Fibroblast of mammary gland (primary cell): ENCODE measurements at regions not wholly inside any gene's neighbourhood (a gene's known extent, or its start where the extent isn't known, plus 50 kb on each side); places are given as distances from the start of the nearest gene placed in this dataset.
A peak's percentile ranks its signal among the peaks of the same experiment; 100 is the strongest.
"Not testable (repeated sequence)": the region's sequence is repeated elsewhere in the genome, so short reads cannot be mapped to it uniquely, and the experiment has no call there.

ENCODE experiments used
- DNase-seq: peaks from one replicate; pipeline ENCODE4 v3.0.0-alpha.2; 2010; ENCODE audit warnings: low read depth
- H3K4me3 ChIP-seq: 2 replicates; pipeline ENCODE4 v1.5.1; 2011; ENCODE audit warnings: low read depth, mild to moderate bottlenecking, low read length, moderate library complexity; ENCODE audit not compliant: control insufficient read depth
- TF ChIP-seq, protein P1 (sequence below): conservative IDR thresholded peaks from 2 replicates; pipeline ENCODE4 v1.5.1; 2011; ENCODE audit warnings: low read depth, low read length, inconsistent platforms; ENCODE audit not compliant: control insufficient read depth, insufficient read depth

DNA sequence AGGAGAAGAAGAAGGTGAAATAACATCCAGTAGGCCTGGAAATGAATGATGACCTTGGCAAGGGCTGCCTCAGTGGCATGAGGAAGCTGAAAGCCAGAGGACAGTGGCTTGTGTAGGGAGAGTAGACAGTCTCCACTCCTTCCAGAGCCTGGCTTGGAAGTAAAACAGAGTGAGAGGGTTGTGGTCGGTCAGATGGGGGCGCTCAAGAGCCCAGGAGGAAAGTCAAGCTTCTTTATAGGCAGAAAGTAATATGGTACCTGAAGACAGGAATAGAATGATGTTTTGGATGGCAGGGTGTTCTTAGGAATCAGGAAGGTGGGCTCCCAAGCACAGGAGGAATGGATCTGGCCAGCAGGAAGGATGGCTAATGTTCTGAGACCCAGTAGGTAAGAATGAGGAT lies 75.1 kb upstream of the TSC22D1 start:
- no peak for DNase-seq
- H3K4me3 ChIP-seq: no peak overlapping the region
- TF ChIP-seq, protein P1, sequence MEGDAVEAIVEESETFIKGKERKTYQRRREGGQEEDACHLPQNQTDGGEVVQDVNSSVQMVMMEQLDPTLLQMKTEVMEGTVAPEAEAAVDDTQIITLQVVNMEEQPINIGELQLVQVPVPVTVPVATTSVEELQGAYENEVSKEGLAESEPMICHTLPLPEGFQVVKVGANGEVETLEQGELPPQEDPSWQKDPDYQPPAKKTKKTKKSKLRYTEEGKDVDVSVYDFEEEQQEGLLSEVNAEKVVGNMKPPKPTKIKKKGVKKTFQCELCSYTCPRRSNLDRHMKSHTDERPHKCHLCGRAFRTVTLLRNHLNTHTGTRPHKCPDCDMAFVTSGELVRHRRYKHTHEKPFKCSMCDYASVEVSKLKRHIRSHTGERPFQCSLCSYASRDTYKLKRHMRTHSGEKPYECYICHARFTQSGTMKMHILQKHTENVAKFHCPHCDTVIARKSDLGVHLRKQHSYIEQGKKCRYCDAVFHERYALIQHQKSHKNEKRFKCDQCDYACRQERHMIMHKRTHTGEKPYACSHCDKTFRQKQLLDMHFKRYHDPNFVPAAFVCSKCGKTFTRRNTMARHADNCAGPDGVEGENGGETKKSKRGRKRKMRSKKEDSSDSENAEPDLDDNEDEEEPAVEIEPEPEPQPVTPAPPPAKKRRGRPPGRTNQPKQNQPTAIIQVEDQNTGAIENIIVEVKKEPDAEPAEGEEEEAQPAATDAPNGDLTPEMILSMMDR: no peak

DNA sequence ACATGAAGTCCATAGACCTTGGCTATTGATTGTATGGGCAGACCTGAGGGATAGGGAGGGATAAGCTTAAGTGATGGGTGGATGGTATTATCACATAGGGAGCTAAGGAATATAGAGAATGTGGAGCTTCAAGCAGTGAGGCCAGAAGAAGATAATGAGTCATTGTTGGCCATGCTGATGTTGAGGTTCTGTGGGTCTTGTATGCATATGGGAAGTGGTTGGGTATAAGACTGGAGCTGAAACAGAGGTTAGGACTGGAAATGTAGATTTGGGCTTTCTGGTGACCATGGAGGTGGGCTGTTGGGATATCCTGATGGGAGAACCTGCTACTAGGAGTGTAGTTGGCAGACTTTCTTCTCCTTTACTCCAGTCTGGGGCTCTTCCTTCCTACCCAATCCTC lies 73.7 kb upstream of the TSC22D1 start:
- TF ChIP-seq, protein P1: no peak
- no peak for DNase-seq
- H3K4me3 ChIP-seq: no peak overlapping the region

DNA sequence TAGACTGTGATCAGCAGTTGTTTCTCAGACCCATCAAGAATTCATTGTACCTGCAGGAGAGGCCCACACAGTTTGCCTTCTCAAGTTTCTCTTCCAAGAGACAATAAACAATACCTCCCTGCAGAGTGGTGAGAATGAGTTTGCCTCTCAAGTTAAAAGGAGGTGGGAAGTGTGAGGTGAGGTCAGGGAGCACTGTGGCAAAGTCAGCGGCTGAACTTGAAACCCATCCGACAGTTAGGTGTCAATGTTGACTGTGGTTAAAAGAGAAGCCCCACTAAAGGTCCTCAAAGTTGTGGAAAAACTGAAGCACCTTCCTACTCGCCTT lies 72.9 kb upstream of the TSC22D1 start:
- DNase-seq: no peak
- TF ChIP-seq, protein P1: no peak
- no peak overlapping the region for H3K4me3 ChIP-seq

DNA sequence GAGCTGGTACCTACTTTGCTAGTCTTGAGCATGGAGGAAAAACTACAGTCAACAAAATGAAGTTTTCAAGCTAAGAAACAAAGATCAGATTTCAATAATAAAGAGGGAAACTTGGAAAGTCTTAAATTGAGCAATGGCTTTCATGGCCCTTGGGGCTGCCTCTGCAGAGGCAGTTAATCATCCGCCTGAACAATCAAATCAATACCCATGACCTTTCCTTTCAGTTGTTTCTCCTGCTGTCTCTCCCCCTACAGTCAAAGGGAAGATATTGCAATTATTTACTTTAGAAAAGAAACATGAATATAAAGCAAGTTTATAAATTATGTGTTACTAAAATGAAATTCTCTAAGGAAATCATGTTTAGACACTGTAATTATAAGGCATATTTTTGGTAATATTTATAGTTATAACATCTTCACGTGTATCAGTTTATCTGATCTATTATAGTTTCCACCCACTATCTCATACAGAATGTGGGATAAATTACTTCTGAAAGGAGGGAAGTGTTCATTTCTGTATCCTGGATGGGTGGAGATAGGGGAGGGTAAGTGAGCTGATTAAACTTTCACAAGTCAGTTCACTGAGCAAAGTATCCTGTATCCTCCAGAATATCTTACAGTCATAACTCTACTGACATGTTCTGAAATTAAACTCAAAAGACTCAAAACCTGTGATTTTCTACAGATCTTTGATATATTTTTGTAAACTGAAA lies 72.4 kb upstream of the TSC22D1 start:
- no peak overlapping the region for H3K4me3 ChIP-seq
- peak; percentile 56 for DNase-seq
- TF ChIP-seq, protein P1: peak; percentile 52

DNA sequence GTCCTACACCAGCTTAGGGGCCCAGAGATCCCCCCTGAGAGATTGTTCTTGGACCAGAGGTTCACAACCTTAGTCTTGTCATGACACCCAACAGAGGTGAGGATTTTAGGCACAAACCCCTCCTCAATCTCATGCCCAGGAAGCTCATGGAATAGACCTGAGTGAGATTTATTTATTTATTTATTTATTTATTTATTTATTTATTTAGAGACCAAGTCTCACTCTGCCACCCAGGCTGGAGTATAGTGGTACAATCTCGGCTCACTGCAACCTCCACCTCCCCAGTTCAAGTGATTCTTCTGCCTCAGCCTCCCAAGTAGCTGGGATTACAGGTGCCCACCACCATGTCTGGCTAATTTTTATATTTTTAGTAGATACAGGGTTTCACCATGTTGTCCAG lies 71.4 kb upstream of the TSC22D1 start:
- H3K4me3 ChIP-seq, DNase-seq: not testable (repeated sequence)

DNA sequence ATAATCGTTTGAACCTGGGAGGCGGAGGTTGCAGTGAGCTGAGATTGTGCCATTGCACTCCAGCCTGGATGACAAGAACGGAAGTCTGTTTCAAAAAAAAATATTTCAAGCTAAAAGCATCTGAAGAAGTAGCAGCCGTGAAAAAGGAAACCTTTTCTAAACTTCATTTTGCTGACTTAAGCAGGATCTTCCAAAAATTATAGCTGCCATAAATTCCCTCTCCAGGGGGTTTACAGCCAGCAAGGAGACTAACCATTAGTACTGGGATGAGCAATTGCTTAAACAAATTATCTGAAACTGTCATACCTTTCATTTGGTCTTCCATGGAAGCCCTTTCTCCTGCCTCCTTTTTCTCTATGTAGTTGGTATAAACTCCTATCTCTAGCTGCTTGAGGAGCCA lies 69.9 kb upstream of the TSC22D1 start:
- TF ChIP-seq, protein P1: no peak
- no peak for DNase-seq
- no peak overlapping the region for H3K4me3 ChIP-seq

DNA sequence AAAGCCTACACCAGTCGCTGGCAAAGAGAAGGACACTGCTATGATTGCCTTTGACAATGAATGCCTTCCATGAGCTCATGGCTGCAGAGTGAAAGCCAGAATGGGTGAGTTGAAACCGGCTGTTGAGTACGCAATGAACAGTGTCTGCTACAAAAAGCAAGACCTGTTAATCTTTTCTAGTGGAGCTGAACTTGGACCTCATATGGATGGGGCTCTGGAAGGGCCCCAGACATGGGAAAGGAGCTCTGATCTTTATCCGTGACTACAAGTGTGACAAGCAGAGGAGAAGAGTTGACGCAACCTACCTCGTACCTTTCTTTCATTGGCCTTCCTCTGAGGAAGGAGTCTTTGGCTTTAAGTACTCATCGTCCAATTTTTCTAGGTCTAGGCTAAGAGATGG lies 67.1 kb upstream of the TSC22D1 start:
- no peak for DNase-seq
- TF ChIP-seq, protein P1: no peak
- no peak overlapping the region for H3K4me3 ChIP-seq

DNA sequence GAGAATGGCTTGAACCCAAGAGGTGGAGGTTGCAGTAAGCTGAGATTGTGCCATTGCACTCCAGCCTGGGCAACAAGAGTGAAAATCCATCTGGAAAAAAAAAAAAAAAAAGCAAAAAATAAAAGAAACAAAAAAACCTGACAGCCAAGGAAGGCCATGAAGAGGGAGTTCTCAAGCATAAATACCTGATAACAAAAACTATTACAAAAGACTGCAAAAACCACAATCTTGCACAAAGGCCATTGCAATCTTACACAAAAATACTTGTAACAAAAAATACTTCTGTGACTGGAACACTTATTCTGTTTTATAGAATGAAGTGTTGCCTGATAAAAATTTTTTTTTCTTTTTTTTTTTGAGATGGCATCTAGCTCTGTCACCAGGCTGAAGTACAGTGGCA lies 61.5 kb upstream of the TSC22D1 start:
- TF ChIP-seq, protein P1: no peak
- no peak for DNase-seq
- no peak overlapping the region for H3K4me3 ChIP-seq
